ENCODE measurements at regions not wholly inside any gene's neighbourhood (a gene's known extent, or its start where the extent isn't known, plus 50 kb on each side); places are given as distances from the start of the nearest gene placed in this dataset.
A peak's percentile ranks its signal among the peaks of the same experiment; 100 is the strongest.

DNA sequence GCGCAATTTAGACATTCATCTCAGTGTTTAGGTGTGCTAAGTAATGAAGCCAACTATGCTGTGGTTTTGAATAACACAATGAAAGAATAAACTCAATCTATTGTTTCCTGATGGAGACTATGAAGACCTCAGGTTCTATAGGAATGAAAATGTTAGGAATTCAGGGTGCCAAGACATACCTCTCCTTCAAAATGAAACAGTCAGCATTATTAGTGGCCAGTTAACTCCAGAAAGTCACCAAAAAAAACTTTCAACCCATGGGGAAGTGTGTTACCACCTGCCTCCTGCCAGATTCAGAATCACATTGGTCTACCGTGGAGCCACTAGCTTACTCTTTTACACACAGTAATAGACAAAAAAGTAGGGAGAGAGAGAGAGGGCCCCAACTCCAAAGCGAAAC, 352.9 kb downstream of the GABRG1 start:
- Histone ChIP-seq H4K91ac (ENCODE audit: insufficient read depth, low read depth, low read length) (no peak overlapping the region), H3K79me1 (ENCODE audit: low read depth in 1 of 2, low read length in 2 of 2) (no peaks in the 10 kb centered on the region), H3K27ac (ENCODE audit: insufficient read depth, low read length) (no peak overlapping the region), H3K9ac (ENCODE audit: low read depth, low read length) (no peak overlapping the region), H3K56ac (ENCODE audit: extremely low read depth, insufficient read depth, low read length) (no peak overlapping the region), H3K23ac (ENCODE audit: low read depth, low read length) (no peak overlapping the region), H2BK15ac (ENCODE audit: low read depth, low read length) (no peak overlapping the region), H2AK9ac (replicated peaks; ENCODE audit: low read depth, low read length, poor library complexity) (no peak overlapping the region), H3K4me1 (ENCODE audit: control insufficient read depth, insufficient read depth, low read length) (no peaks in the 10 kb centered on the region), H3K9me1 (ENCODE audit: insufficient read depth, low read length) (no peaks in the 10 kb centered on the region), H3K9me3 (ENCODE audit: control insufficient read depth, insufficient read depth, low read length) (no peaks in the 10 kb centered on the region), H3K14ac (replicated peaks; ENCODE audit: low read depth, low read length) (no peak overlapping the region), H2AK5ac (ENCODE audit: low read depth, low read length) (no peak overlapping the region), H4K5ac (ENCODE audit: low read depth, low read length) (no peak overlapping the region), H3K18ac (ENCODE audit: low read depth, low read length) (no peak overlapping the region), H3K4me3 (ENCODE audit: insufficient read depth, low read depth, low read length) (no peak overlapping the region), H3K36me3 (ENCODE audit: control insufficient read depth, insufficient read depth, low read length) (no peaks in the 10 kb centered on the region), H4K20me1 (ENCODE audit: insufficient read depth, low read length) (no peaks in the 10 kb centered on the region), H2BK120ac (ENCODE audit: low read depth, low read length) (no peak overlapping the region), H3K27me3 (ENCODE audit: control insufficient read depth, insufficient read depth, low read length) (no peaks in the 10 kb centered on the region), H3K4me2 (ENCODE audit: low read depth, low read length) (no peak overlapping the region), H2AFZ (replicated peaks; ENCODE audit: low read length, poor library complexity) (no peak overlapping the region), H3K4ac (ENCODE audit: low read depth, low read length) (no peak overlapping the region), H4K8ac (ENCODE audit: low read depth in 2 of 2, low read length in 2 of 2) (no peak overlapping the region), H2BK20ac (ENCODE audit: low read depth, low read length) (no peak overlapping the region), H2BK5ac (ENCODE audit: low read depth, low read length, poor library complexity, severe bottlenecking) (no peak overlapping the region)
- peak; percentile 55 for TF ChIP-seq MAFK (IDR thresholded peaks at IDR 0.05; ENCODE audit: low read depth, low read length)
- TF ChIP-seq BHLHE40 (IDR thresholded peaks at IDR 0.05; ENCODE audit: low read depth, low read length) = no peak
- BruUV-seq (replicated peaks) = no TSS peak
- DNase-seq (no peak), ATAC-seq (ENCODE audit: low read depth) (no peak)
- in situ Hi-C loops (cut with MboI; ENCODE audit: low sequenced_read_pairs) = no loop called here
- POLR2A ChIA-PET (ENCODE audit: unreplicated experiment) = no interaction called here
- dilution Hi-C loops (cut with HindIII; ENCODE audit: low sequenced_read_pairs, unreplicated experiment) = no loop called here
- CTCF ChIA-PET = interaction anchor here (0.6 kb wide), 1 partner anchor 437 kb away, joined by 3 read pairs; no protein-coding TSS in a partner anchor
- intact Hi-C loops (cut with micrococcal nuclease) = no loop called here
- WGBS, 2 experiments (ENCODE audit: extremely low coverage in 2 of 2, insufficient read length in 1 of 2) = no CpG with 5 or more reads among the region's 3 CpGs

All from IMR-90 (cell line).